NCI-H2081 treated with DMSO at 0.1 percent for 48 hours (cell line): ENCODE measurements at regions not wholly inside any gene's neighbourhood (a gene's known extent, or its start where the extent isn't known, plus 50 kb on each side); places are given as distances from the start of the nearest gene placed in this dataset.

ENCODE experiments used
- DNase-seq: peaks from one replicate; lab custom pipeline; 2025; lab: John Stamatoyannopoulos, UW

DNA sequence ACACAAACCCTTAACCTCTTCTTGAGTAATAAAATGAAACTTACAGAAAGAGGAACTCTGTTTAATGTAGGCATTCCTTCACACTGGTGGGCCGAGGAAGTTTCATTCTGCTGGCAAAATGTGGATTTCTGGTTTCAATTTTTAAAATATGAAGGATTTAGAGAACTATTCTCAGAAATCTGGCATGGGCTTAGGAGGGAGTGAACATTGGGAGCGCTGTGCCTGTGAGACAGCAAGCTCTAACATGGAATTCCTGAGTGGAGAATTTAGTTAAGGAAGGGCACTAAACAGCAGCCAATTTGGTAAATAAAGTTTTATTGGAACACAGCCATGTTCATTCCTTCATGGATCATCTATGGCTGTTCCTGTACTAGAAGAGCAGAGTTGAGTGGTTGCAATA lies 751.8 kb upstream of the IGFBP3 start:
- no peak for DNase-seq

- DNase-seq, result no peak
These were observed 750.2 kb upstream of the IGFBP3 start for GRCh38 chr7:46671108-46671769.

DNA sequence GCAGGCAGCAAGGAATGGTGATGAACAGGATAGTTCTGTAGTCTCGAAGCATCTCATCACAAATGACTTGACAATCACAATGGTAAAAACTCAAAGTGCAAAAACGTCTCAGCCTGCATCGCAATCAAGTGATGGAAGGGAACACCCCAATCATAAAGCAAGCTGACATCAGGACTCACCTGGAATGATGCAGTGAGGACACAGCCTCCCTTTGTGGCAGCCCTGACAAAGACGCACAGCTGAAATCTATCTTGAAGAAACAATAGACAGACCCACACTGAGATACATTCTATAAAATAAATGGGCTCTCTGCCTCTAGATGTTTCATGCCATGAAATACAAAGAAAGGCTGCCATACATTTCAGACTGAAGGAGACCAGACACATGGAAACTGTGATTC lies 748.0 kb upstream of the IGFBP3 start:
- no peak for DNase-seq

GRCh38 chr7:46664453-46664852 lies 743.4 kb upstream of the IGFBP3 start:
- DNase-seq, result no peak

DNA sequence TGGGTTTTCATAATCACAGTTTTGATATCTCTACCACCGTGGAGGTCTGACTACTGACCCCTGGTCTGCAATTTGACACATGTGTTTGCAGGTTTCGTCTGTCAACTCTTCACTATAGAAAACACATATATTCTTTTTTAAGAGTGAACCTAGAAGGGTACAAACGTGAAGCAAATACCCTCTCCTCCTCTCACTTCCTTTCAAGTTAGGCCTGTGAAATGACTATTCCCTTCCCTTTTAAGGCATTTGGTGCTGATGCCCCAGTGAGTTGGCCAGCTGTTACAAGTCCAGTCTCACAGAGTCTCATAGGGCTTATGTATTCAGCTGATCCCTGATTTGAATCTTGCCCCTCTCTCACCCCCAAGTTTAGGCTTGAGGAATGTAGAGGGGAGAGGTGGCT lies 742.0 kb upstream of the IGFBP3 start:
- DNase-seq, result no peak

- no peak for DNase-seq
These were observed 740.4 kb upstream of the IGFBP3 start for GRCh38 chr7:46661431-46661830.

GRCh38 chr7:46660402-46660980 lies 739.4 kb upstream of the IGFBP3 start:
- DNase-seq, result no peak

DNA sequence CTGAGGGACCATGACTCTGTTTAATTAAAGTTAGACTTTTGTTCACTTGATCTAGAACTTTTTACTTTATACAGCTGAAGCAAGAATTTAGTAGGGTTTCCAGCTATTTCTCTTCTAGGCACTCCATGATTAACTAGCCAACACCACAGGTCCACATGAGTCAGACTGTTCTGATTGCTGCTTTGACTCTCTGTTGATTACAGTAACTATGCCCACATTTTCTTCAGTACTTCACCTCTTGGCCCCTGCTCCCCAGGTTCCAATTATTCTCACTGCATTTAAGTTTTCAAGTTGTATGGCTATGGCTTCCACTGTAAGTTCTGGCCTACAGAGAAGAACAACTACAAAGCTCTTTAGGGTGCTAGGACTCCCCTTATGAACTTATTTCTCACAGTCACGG lies 737.2 kb upstream of the IGFBP3 start:
- DNase-seq, result no peak

DNA sequence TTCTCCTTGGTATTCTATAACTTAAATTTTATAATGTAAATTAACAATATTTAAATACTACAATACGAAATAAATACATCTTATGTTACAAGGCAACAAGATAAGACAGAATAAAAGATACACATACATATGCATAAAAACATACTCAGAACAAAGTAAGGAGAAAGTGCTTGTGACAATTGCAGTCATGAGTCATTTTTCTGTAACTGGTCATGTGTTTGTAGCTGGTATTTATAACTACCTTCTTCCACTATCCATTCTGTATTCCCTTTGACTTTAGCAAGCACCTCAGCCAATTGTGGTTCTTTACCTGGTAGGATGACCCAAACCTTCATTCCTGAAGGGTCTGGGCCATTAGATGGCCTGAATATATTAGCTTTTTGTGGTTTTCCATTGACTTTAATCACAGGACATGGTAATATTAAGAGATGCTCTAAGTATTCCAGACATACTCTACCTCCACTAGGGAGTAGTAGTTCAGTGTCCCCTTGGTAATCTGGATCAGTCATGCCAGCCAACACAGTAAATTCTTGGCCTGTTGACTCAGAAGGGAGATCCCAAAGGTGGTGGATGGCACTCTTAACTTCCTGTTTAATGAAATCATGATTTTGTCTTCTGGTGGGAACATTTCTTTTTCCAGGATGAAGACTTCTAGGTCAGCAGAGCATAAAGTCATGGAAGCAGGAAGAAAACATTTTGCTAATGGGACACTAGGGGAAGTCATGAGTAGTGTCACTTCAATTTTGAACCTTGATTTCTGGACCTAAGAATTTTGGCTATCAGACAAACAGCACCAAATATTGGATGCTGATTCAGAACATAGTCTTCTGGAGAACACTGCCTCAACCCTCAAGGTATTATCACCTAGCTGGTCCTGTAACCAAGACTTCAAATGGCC lies 733.7 kb upstream of the IGFBP3 start:
- no peak for DNase-seq

GRCh38 chr7:46653848-46654247 lies 732.8 kb upstream of the IGFBP3 start:
- no peak for DNase-seq

DNA sequence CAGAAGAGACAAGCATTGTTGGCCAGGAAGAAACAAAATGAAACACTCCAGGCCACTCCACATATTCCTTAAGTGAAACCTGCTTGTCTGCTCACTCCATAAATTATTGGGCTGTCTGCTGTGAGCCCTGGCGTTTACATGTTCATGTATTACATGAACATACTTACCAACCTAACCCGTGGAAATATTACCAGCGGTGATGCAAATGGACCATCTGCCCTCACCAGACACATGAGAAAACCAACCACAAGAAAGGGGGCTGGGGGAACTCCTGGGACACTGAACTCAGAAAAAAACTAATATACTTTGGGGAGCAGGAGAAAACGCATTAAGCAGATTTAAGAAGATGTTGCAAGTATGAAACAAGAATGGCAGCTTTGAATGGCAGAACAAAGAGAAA lies 731.2 kb upstream of the IGFBP3 start:
- DNase-seq, result no peak

DNA sequence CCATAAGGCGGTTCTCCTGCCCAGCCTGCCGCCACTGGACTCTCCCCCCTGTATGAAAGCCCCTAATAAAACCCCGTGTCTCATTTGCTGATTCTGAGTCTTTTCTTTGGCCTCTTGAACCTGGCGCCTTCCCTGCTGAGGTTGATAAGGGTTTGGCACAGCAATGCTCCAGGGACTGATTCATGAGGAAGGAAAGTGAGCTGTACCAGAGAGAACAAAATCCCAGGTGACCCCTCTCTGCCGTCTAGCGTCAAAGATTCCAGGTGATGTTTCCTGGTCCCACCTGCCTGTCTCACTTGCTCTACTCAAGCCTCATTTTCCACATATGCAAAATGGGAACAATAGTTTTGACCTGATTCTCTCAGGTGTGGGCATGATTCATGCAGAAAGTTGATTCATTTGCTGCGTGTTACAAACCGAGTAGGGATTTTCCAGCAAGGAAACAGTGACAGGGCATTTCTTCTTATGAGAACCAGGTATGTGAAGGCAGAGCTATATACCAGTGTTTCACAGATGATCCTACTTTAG lies 730.6 kb upstream of the IGFBP3 start:
- no peak for DNase-seq

- no peak for DNase-seq
These were observed 730.0 kb upstream of the IGFBP3 start for GRCh38 chr7:46651070-46651469.

GRCh38 chr7:46649876-46650275 lies 728.8 kb upstream of the IGFBP3 start:
- DNase-seq, result no peak

DNA sequence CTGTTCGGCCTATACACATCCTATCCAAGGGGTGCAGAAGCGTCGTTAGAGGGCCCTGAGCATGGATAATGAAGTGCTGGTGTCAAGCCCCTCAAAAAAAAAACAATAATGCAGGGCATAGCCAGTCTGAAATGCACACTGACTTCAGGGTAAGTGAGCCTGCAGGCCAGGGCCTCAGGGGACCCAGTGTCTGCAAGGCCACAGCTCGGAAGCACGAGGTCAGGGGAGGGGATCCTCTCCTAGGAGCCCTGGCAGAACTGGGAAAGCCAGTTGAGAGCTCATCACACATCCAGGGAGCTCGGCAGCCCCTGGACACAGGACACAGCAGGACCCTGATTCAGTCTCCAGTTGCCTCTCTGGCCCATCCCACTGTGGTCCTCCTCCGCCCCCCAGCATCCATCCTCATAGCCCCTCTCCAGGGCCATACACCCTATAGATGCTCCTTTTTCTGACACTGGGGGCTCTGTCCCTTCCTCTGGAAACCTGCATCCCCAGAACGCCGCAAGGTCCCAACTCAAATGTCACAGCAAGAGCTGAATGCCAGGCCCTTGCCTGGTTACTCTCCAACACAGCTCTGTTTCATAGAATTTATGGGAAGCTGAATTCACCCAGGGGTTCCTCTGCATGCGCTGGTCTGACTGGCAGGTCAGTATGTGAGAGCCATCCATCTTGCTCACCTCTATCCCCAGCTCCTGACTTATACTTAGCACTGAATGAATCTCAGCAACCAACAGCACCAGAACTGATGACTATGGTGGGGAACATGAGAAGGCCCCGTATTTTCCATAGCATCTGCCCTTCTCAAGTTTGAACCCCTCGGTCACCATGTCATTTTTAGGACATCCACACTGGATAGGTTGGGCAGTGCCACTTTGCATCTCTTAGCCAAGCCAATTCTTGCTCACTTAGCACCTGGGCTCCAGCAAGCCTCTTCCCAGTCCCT lies 717.0 kb upstream of the IGFBP3 start:
- DNase-seq, result no peak

- no peak for DNase-seq
These were observed 715.0 kb upstream of the IGFBP3 start for GRCh38 chr7:46636022-46636421.

DNA sequence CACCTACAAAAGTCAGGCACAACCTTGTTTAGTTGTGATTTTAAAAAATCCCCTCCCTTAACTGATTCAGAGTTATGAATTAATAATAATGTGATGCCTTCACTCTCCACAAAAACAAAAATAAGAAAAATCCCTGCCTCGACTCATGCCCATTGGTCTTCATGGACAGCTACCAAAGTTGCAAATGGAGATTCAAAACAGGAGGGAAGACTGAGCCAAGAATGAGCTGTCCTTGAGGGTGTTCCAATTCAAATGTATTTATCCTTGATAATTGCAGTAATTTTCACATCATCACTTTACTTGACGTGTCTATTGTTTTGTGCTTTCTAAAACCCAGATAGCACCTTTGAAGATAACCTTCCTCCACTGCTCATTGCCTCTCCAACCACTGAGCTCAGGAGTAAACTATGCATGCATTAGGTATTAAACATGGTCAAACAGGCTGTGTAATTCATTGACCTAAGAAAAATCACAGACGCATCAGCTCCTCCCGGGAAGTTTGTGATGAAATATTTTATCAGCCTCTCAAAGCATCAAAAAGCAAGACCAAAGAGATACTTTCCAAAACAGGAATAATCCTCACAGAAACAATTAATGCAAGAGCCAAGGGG lies 712.7 kb upstream of the IGFBP3 start:
- DNase-seq, result no peak

- DNase-seq, result no peak
These were observed 712.1 kb upstream of the IGFBP3 start for GRCh38 chr7:46633200-46633599.

DNA sequence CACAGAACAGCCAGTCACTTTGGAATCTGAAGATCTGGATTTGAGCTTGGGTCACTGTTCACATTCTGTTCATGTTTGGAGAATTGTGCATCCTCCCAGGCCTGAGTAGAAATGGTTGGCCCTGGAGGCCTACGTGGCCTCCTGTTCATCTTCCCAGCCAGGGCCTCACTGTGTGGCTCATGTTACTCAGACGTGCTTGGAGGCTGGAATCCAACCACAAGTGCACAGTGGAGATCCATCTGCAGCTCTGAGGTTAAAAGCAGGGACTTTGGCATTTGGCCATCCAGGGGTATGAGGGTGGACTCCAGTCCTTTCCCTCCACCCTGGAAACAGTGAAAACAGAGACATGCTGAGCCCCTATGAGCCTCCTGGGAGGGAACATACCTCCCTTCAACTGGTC lies 709.0 kb upstream of the IGFBP3 start:
- no peak for DNase-seq

GRCh38 chr7:46628389-46628788 lies 707.3 kb upstream of the IGFBP3 start:
- DNase-seq, result no peak

- DNase-seq, result no peak
These were observed 705.7 kb upstream of the IGFBP3 start for GRCh38 chr7:46626691-46627310.
